ENCODE measurements at regions not wholly inside any gene's neighbourhood (a gene's known extent, or its start where the extent isn't known, plus 50 kb on each side); places are given as distances from the start of the nearest gene placed in this dataset.
A peak's percentile ranks its signal among the peaks of the same experiment; 100 is the strongest.

GRCh38 chr4:111187108-111187507 lies 564.2 kb upstream of the PITX2 start:
- no peak overlapping the region for H2AFZ ChIP-seq (replicated peaks; ENCODE audit: low read length, poor library complexity)
- in situ Hi-C loops (cut with MboI; ENCODE audit: low sequenced_read_pairs) (no loop called here), dilution Hi-C loops (cut with HindIII; ENCODE audit: low sequenced_read_pairs, unreplicated experiment) (no loop called here), intact Hi-C loops (cut with micrococcal nuclease) (no loop called here)
- no peak overlapping the region for H2BK15ac ChIP-seq (ENCODE audit: low read depth, low read length)
- no peak overlapping the region for H3K9ac ChIP-seq (ENCODE audit: low read depth, low read length)
- TF ChIP-seq POLR2A (IDR thresholded peaks at IDR 0.05; ENCODE audit: low read depth, low read length): no peak
- peak; percentile 82 for TF ChIP-seq CEBPB (IDR thresholded peaks at IDR 0.05; ENCODE audit: low read depth, low read length)
- no peak overlapping the region for H3K14ac ChIP-seq (replicated peaks; ENCODE audit: low read depth, low read length)
- no peak overlapping the region for H2BK20ac ChIP-seq (ENCODE audit: low read depth, low read length)
- no peak overlapping the region for H4K8ac ChIP-seq (ENCODE audit: low read depth in 2 of 2, low read length in 2 of 2)
- ChIA-PET POLR2A (ENCODE audit: unreplicated experiment) (no interaction called here), CTCF (no interaction called here)
- H3K56ac ChIP-seq (ENCODE audit: extremely low read depth, insufficient read depth, low read length): no peak overlapping the region
- no peaks in the 10 kb centered on the region for H4K20me1 ChIP-seq (ENCODE audit: insufficient read depth, low read length)
- no peak overlapping the region for H2AK9ac ChIP-seq (replicated peaks; ENCODE audit: low read depth, low read length, poor library complexity)
- H4K91ac ChIP-seq (ENCODE audit: insufficient read depth, low read depth, low read length): no peak overlapping the region
- no peak overlapping the region for H3K4ac ChIP-seq (ENCODE audit: low read depth, low read length)
- no peak overlapping the region for H3K4me3 ChIP-seq (ENCODE audit: insufficient read depth, low read depth, low read length)
- no peaks in the 10 kb centered on the region for H3K4me1 ChIP-seq (ENCODE audit: control insufficient read depth, insufficient read depth, low read length)
- no peak for ATAC-seq (ENCODE audit: low read depth)
- H3K9me3 ChIP-seq (ENCODE audit: control insufficient read depth, insufficient read depth, low read length): 0 out of 2 replicates have a peak, but pooled peaks cover 2% of the 10 kb centered on the region
- no peak overlapping the region for H4K5ac ChIP-seq (ENCODE audit: low read depth, low read length)
- H3K27ac ChIP-seq (ENCODE audit: insufficient read depth, low read length): no peak overlapping the region
- no peaks in the 10 kb centered on the region for H3K9me1 ChIP-seq (ENCODE audit: insufficient read depth, low read length)
- no TSS peak for BruUV-seq (replicated peaks)
- DNase-seq: no peak
- H3K36me3 ChIP-seq (ENCODE audit: control insufficient read depth, insufficient read depth, low read length): no peaks in the 10 kb centered on the region
- no peak overlapping the region for H3K4me2 ChIP-seq (ENCODE audit: low read depth, low read length)
- no CpG with 5 or more reads among the region's 2 CpGs for WGBS, 2 experiments (ENCODE audit: extremely low coverage in 2 of 2, insufficient read length in 1 of 2)
- H3K23ac ChIP-seq (ENCODE audit: low read depth, low read length): no peak overlapping the region
- H2AK5ac ChIP-seq (ENCODE audit: low read depth, low read length): no peak overlapping the region
- H3K27me3 ChIP-seq (ENCODE audit: control insufficient read depth, insufficient read depth, low read length): no peaks in the 10 kb centered on the region
- H2BK120ac ChIP-seq (ENCODE audit: low read depth, low read length): no peak overlapping the region
- no peaks in the 10 kb centered on the region for H3K79me1 ChIP-seq (ENCODE audit: low read depth in 1 of 2, low read length in 2 of 2)
- H2BK5ac ChIP-seq (ENCODE audit: low read depth, low read length, poor library complexity, severe bottlenecking): no peak overlapping the region
- no peak overlapping the region for H3K18ac ChIP-seq (ENCODE audit: low read depth, low read length)

All from IMR-90 (cell line).